ENCODE measurements at regions not wholly inside any gene's neighbourhood (a gene's known extent, or its start where the extent isn't known, plus 50 kb on each side); places are given as distances from the start of the nearest gene placed in this dataset.
"Not testable (repeated sequence)": the region's sequence is repeated elsewhere in the genome, so short reads cannot be mapped to it uniquely, and the experiment has no call there.

DNA sequence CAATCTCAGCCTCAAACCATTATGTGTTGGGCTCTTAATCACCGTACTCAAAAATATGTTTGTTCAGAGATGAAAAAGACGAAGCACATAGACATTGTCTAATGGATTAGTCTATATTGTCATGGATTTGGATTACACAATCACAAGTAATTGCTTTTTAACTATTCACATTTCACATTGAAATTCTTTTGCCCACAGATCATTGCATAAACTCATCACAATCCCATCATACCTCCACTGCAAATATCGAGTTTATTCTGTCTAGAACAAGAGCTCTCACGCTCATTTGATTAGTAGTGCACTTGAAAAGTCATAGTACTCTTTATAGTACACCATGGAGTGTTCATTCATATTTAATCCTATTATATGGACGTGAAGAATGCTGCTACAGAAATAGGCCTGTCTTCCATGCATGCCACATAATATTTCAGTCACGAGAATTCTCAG lies 97.9 kb upstream of the SOX11 start:
- Mint-ChIP-seq H3K36me3 (ENCODE audit: low read depth) (no peaks in the 10 kb centered on the region), H3K4me3 (ENCODE audit: low read depth) (no peak overlapping the region), H3K9me3 (peaks cover 8% of the 10 kb centered on the region), H3K4me1 (ENCODE audit: low read depth) (no peaks in the 10 kb centered on the region), H3K27me3 (ENCODE audit: low read depth) (no peaks in the 10 kb centered on the region), H3K27ac (no peak overlapping the region)
- intact Hi-C loops (cut with micrococcal nuclease): no loop called here
- DNase-seq (ENCODE audit: low spot score): no peak

DNA sequence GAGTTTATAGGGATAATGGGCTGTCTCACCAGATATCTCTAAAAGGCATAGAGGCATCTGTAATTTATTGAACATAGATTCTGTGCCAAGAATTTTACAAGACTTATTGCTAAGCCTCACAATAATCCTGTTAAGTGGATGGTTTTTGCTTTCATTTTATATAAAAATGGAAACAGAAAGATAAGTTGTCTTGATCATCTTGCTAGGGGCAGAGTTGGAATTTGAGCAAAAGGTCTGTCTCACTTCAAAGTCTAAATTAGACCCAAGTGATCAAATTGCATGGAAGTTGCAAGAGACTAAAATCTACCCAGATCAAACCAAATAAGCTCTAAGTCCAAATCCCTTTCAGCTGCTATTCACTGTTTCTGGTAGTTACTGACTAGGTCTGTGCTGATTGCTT lies 95.3 kb upstream of the SOX11 start:
- Mint-ChIP-seq H3K9me3 (peaks cover 5% of the 10 kb centered on the region), H3K27ac (no peak overlapping the region), H3K4me1 (ENCODE audit: low read depth) (no peaks in the 10 kb centered on the region), H3K36me3 (ENCODE audit: low read depth) (no peaks in the 10 kb centered on the region), H3K27me3 (ENCODE audit: low read depth) (no peaks in the 10 kb centered on the region), H3K4me3 (ENCODE audit: low read depth) (no peak overlapping the region)
- no peak for DNase-seq (ENCODE audit: low spot score)
- intact Hi-C loops (cut with micrococcal nuclease): no loop called here

- Mint-ChIP-seq H3K36me3 (ENCODE audit: low read depth) (no peaks in the 10 kb centered on the region), H3K4me3 (ENCODE audit: low read depth) (no peak overlapping the region)
Measured at GRCh38 chr2:5598156-5598555, 94.0 kb upstream of the SOX11 start.

DNA sequence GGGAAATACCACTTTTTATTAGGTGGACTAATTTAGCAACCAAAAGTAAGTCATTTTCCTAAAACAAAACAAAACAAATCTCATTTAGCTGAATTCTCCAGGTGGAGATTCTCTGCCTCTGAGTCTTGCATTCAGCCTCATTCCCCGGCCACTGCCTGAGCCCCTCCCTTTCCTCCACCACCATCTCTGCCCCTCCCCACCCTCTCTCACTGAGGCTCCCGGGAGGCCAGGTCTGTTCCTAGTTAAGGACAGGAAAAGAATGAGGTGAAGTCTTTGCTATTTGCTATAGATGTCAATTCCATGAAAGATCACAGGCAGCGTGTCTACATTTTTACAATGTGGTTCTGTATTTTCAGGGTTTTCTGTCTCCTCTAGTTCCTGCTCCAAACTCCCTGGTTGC lies 83.0 kb upstream of the SOX11 start:
- Mint-ChIP-seq H3K27ac (no peak overlapping the region), H3K4me3 (ENCODE audit: low read depth) (no peak overlapping the region), H3K27me3 (ENCODE audit: low read depth) (no peaks in the 10 kb centered on the region), H3K36me3 (ENCODE audit: low read depth) (no peaks in the 10 kb centered on the region), H3K4me1 (ENCODE audit: low read depth) (no peaks in the 10 kb centered on the region), H3K9me3 (peaks cover 3% of the 10 kb centered on the region)
- no peak for DNase-seq (ENCODE audit: low spot score)
- intact Hi-C loops (cut with micrococcal nuclease): no loop called here

More at GRCh38 chr2:5598156-5598555, 94.0 kb upstream of the SOX11 start:
- peaks cover 8% of the 10 kb centered on the region for H3K9me3 Mint-ChIP-seq
- intact Hi-C loops (cut with micrococcal nuclease): no loop called here
- no peaks in the 10 kb centered on the region for H3K4me1 Mint-ChIP-seq (ENCODE audit: low read depth)
- no peak overlapping the region for H3K27ac Mint-ChIP-seq
- no peaks in the 10 kb centered on the region for H3K27me3 Mint-ChIP-seq (ENCODE audit: low read depth)
- no peak for DNase-seq (ENCODE audit: low spot score)

DNA sequence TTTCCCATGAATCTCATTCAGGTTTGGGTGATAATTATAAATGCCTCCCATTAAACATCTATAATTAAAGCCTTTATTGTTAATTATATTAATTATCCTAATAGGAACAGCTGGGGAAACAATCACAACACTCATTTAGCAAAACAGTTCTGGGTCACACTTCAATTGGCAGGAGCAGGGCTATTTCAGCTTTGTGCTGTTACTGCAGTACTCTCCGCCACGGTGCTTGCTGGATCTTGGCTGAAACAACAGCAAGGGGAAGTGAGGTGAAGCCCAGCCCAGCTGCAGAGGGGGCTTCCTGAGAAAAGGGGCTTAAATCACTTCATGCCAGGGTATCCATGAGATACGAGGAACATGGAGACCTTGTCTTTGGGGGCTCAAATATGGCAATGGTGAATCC lies 79.5 kb upstream of the SOX11 start:
- Mint-ChIP-seq H3K4me3 (ENCODE audit: low read depth) (no peak overlapping the region), H3K27me3 (ENCODE audit: low read depth) (no peaks in the 10 kb centered on the region), H3K4me1 (ENCODE audit: low read depth) (no peaks in the 10 kb centered on the region), H3K27ac (no peak overlapping the region), H3K9me3 (peaks cover 6% of the 10 kb centered on the region), H3K36me3 (ENCODE audit: low read depth) (no peaks in the 10 kb centered on the region)
- no peak for DNase-seq (ENCODE audit: low spot score)
- intact Hi-C loops (cut with micrococcal nuclease): no loop called here

DNA sequence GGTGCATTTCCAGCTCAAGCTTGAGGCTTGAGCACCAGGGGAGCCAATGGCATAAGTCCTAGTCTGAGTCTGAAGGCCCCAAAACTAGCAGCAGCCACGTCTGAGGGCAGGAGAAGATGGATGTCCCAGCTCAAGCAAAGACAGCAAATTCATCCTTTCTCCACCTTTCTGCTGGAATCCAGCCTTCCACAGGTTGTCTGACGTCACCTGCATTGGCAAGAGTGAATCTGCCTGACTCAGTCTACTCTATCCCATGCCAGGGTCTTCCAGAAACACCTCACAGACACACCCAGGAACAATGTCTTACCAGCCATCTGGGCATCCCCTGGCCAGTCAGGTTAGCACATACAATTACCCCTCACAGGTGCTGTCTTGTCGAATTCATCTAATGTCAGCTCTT lies 76.2 kb upstream of the SOX11 start:
- no peak overlapping the region for H3K4me3 Mint-ChIP-seq (ENCODE audit: low read depth)
- intact Hi-C loops (cut with micrococcal nuclease): no loop called here
- no peak for DNase-seq (ENCODE audit: low spot score)
- H3K4me1 Mint-ChIP-seq (ENCODE audit: low read depth): no peaks in the 10 kb centered on the region
- H3K27me3 Mint-ChIP-seq (ENCODE audit: low read depth): no peaks in the 10 kb centered on the region
- H3K9me3 Mint-ChIP-seq: peaks cover 3% of the 10 kb centered on the region
- H3K36me3 Mint-ChIP-seq (ENCODE audit: low read depth): no peaks in the 10 kb centered on the region
- H3K27ac Mint-ChIP-seq: no peak overlapping the region

DNA sequence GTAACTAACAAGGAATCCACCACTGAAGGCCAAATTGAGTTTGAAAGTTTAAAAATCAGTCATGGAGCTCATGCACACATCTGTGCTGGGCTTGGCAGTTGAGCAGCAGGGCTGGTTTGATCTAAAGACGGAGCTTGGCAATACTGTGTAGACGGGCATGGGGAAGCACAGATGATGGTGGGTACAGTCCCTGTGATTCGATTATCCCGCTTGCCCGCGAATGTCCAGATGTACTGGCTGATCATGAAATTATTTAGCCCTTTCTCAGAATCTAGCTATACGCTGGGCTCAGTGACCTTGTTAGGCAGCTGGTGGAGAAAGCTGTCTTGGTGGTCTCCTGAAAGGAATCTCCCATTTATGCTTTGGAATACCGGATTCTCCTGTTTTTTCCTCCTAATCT lies 74.8 kb upstream of the SOX11 start:
- intact Hi-C loops (cut with micrococcal nuclease): no loop called here
- Mint-ChIP-seq H3K27me3 (ENCODE audit: low read depth) (no peaks in the 10 kb centered on the region), H3K4me1 (ENCODE audit: low read depth) (no peaks in the 10 kb centered on the region), H3K4me3 (ENCODE audit: low read depth) (no peak overlapping the region), H3K9me3 (peaks cover 3% of the 10 kb centered on the region), H3K36me3 (ENCODE audit: low read depth) (no peaks in the 10 kb centered on the region), H3K27ac (no peak overlapping the region)
- DNase-seq (ENCODE audit: low spot score): no peak

DNA sequence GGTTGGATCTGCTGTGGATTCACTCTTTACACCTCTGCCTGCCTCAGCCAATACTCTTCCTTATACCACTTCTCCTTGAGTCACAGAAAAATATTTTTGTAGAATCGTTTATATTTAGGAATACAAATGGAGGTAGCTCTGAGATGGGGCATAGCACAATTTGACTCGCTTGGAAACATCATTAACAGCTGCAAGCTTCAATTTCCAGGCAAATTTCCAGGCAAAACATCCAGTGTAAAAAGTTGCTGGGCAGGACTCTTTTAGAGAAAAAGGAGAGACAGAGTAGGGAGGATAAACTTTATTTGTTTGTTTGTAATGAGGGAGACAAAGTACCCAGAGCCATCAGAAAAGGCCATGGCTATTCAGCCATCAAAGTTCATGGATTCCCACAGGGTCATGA lies 74.4 kb upstream of the SOX11 start:
- H3K27me3 Mint-ChIP-seq (ENCODE audit: low read depth): no peaks in the 10 kb centered on the region
- H3K4me3 Mint-ChIP-seq (ENCODE audit: low read depth): no peak overlapping the region
- peaks cover 3% of the 10 kb centered on the region for H3K9me3 Mint-ChIP-seq
- intact Hi-C loops (cut with micrococcal nuclease): no loop called here
- H3K27ac Mint-ChIP-seq: no peak overlapping the region
- no peaks in the 10 kb centered on the region for H3K4me1 Mint-ChIP-seq (ENCODE audit: low read depth)
- no peak for DNase-seq (ENCODE audit: low spot score)
- H3K36me3 Mint-ChIP-seq (ENCODE audit: low read depth): no peaks in the 10 kb centered on the region

DNA sequence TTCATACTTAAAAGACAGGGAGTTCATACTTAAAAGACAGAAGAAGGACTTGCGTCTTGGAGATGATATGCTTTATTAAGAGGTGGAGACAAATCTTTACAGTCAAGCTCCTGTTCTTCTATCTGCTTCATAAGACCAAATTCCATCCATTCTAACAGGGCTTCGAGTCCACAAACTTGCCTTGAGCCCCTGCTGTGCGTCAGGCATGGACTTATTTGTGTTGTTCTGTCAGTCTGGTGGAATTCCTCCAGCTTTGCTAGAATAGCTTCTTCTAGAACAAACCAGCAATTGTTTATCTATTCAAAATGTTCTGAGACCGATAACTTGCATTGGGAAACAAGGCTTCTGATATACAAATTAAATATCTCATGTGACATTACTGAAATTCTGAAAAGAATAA lies 73.9 kb upstream of the SOX11 start:
- H3K4me1 Mint-ChIP-seq (ENCODE audit: low read depth): no peaks in the 10 kb centered on the region
- H3K27me3 Mint-ChIP-seq (ENCODE audit: low read depth): no peaks in the 10 kb centered on the region
- H3K9me3 Mint-ChIP-seq: peaks cover 3% of the 10 kb centered on the region
- no peak overlapping the region for H3K27ac Mint-ChIP-seq
- intact Hi-C loops (cut with micrococcal nuclease): no loop called here
- no peak overlapping the region for H3K4me3 Mint-ChIP-seq (ENCODE audit: low read depth)
- H3K36me3 Mint-ChIP-seq (ENCODE audit: low read depth): no peaks in the 10 kb centered on the region
- DNase-seq (ENCODE audit: low spot score): no peak

DNA sequence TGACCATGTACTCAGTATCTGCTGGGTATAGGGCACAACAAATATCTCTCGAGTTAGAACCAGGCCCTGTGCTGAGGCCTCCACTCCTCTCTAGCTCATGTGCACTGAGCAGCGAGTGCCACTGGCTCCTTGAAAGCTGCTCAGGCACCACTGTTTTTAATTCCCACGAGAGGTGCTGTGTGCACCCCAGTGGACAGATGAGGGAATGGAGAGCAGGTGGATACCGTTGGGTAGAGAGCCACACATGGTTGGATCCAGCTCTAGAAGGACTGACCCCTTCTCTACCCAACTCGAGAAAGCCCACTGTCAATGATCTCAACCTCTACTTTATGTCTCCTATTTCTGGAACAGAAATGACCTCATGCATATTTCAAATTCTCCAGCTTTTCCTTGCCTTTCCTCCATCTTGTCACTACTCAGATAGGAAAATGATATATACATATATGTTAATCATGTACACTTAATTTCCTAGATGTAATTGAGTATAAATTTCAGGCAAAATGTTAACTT lies 66.6 kb upstream of the SOX11 start:
- DNase-seq (ENCODE audit: low spot score); H3K9me3 Mint-ChIP-seq; H3K4me1 Mint-ChIP-seq (ENCODE audit: low read depth); H3K27ac Mint-ChIP-seq; intact Hi-C loops (cut with micrococcal nuclease); H3K36me3 Mint-ChIP-seq (ENCODE audit: low read depth); H3K4me3 Mint-ChIP-seq (ENCODE audit: low read depth); H3K27me3 Mint-ChIP-seq (ENCODE audit: low read depth): not testable (repeated sequence)

GRCh38 chr2:5628484-5628883 lies 63.7 kb upstream of the SOX11 start:
- not testable (repeated sequence) for DNase-seq (ENCODE audit: low spot score)

DNA sequence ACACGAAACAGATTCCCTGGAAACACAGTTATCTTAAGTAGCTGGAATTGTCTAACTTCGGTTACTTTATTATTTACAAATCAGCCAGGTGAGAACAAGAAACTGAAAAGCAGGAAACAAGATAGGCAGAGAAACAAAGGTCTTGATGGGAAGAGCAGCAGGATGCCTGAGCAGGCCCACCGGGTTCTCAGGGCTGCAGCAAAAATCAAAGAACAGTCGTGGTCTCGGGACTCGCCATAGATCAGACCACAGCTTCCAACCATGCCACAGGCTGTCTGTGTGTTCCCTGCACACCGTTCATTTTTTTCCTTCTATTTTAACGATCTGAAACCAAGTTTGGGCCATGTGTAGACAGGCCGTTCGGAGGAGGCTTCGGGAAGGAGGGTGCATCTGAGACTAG lies 62.7 kb upstream of the SOX11 start:
- H3K4me1 Mint-ChIP-seq (ENCODE audit: low read depth); H3K4me3 Mint-ChIP-seq (ENCODE audit: low read depth); H3K27me3 Mint-ChIP-seq (ENCODE audit: low read depth); H3K36me3 Mint-ChIP-seq (ENCODE audit: low read depth); intact Hi-C loops (cut with micrococcal nuclease); DNase-seq (ENCODE audit: low spot score); H3K9me3 Mint-ChIP-seq; H3K27ac Mint-ChIP-seq: not testable (repeated sequence)

More at GRCh38 chr2:5628484-5628883, 63.7 kb upstream of the SOX11 start:
- H3K9me3 Mint-ChIP-seq; intact Hi-C loops (cut with micrococcal nuclease); H3K27ac Mint-ChIP-seq; H3K4me3 Mint-ChIP-seq (ENCODE audit: low read depth); H3K27me3 Mint-ChIP-seq (ENCODE audit: low read depth); H3K36me3 Mint-ChIP-seq (ENCODE audit: low read depth); H3K4me1 Mint-ChIP-seq (ENCODE audit: low read depth): not testable (repeated sequence)

- H3K27me3 Mint-ChIP-seq (ENCODE audit: low read depth); H3K4me1 Mint-ChIP-seq (ENCODE audit: low read depth); H3K4me3 Mint-ChIP-seq (ENCODE audit: low read depth); H3K36me3 Mint-ChIP-seq (ENCODE audit: low read depth); intact Hi-C loops (cut with micrococcal nuclease); H3K27ac Mint-ChIP-seq; DNase-seq (ENCODE audit: low spot score); H3K9me3 Mint-ChIP-seq: not testable (repeated sequence)
Measured at GRCh38 chr2:5637051-5637450, 55.1 kb upstream of the SOX11 start.

All from activated T-helper 2 cell treated with anti-CD3 and anti-CD28 coated beads, Interferon-gamma antibody, Interleukin-2, Interleukin-4, amounts not matched to agents 10 μg/mL and 5 μg/mL and 100 μg/mL, durations not matched to agents 14 hours and 24 hours and 36 hours (primary cell).